ENCODE measurements at regions not wholly inside any gene's neighbourhood (a gene's known extent, or its start where the extent isn't known, plus 50 kb on each side); places are given as distances from the start of the nearest gene placed in this dataset.

- no peak for TF ChIP-seq CTCF (IDR thresholded peaks at IDR 0.05; ENCODE audit: control extremely low read depth in 1 of 3, insufficient read depth in 1 of 3, low read depth in 1 of 3, low read length in 3 of 3)
- no peak for TF ChIP-seq GABPA (IDR thresholded peaks at IDR 0.05; ENCODE audit: borderline replicate concordance, insufficient read depth, low read length)
- TF ChIP-seq TAF7 (optimal IDR thresholded peaks at IDR 0.05; ENCODE audit: borderline replicate concordance, low read depth, low read length) = no peak
- TF ChIP-seq POLR2A (IDR thresholded peaks at IDR 0.05; ENCODE audit: control extremely low read depth in 1 of 2, low read depth in 2 of 2, low read length in 2 of 2) = no peak
- no peak for TF ChIP-seq CHD1 (IDR thresholded peaks at IDR 0.05; ENCODE audit: low read depth, low read length)
- no peak for TF ChIP-seq JUND (IDR thresholded peaks at IDR 0.05; ENCODE audit: low read length)
- no peak for TF ChIP-seq YY1 (IDR thresholded peaks at IDR 0.05; ENCODE audit: low read depth, low read length)
- no peak for TF ChIP-seq TBP (IDR thresholded peaks at IDR 0.05; ENCODE audit: low read depth, low read length)
- TF ChIP-seq POLR2AphosphoS5 (IDR thresholded peaks at IDR 0.05; ENCODE audit: low read depth, low read length) = no peak
- TF ChIP-seq MAX (IDR thresholded peaks at IDR 0.05) = no peak
- no peak for TF ChIP-seq NANOG (IDR thresholded peaks at IDR 0.05; ENCODE audit: insufficient read depth, low read depth, low read length, poor library complexity, severe bottlenecking)
- no peak for TF ChIP-seq ASH2L (IDR thresholded peaks at IDR 0.05; ENCODE audit: low read length)
Measured at GRCh38 chr5:2320611-2321010, 430.9 kb downstream of the IRX2 start.

Measured in H1 (cell line).